B cell (primary cell): ENCODE measurements at regions not wholly inside any gene's neighbourhood (a gene's known extent, or its start where the extent isn't known, plus 50 kb on each side); places are given as distances from the start of the nearest gene placed in this dataset.

Experiments
- ATAC-seq: fragments of 200-7000 bp; cut with Tn5 transposase; one replicate; pipeline ENCODE4 v1.10.0; 2021; ENCODE audit warnings: low read depth, mild to moderate bottlenecking, moderate number of reproducible peaks, moderate library complexity
- CTCF ChIA-PET: fragments of 350-600 bp; sonication (Branson Sonifier 250); formaldehyde crosslinking; loops from one replicate; lab custom pipeline; 2021; ENCODE audit warnings: antibody characterized with exemption, inconsistent platforms; lab: Charles Lee
- POLR2A ChIA-PET: fragments of 350-600 bp; sonication (Branson Sonifier 250); formaldehyde crosslinking; loops from one replicate; lab custom pipeline; 2021; ENCODE audit warnings: antibody characterized with exemption; lab: Charles Lee
- DNase-seq: peaks from one replicate; pipeline ENCODE4 v3.0.0; 2013
- H2AFZ ChIP-seq: 2 replicates; pipeline ENCODE4 v1.6.1; 2012; ENCODE audit warnings: mild to moderate bottlenecking, low read depth, low read length; ENCODE audit not compliant: insufficient read depth, poor library complexity, severe bottlenecking
- H3K27ac ChIP-seq, 2 donors: 1 replicate in 1 of 2; 2 replicates in 1 of 2; pipeline ENCODE4 v1.5.1; 2012 to 2013; ENCODE audit warnings: low read length in 2 of 2, mild to moderate bottlenecking in 2 of 2, moderate library complexity in 1 of 2
- H3K27me3 ChIP-seq, 4 experiments: fragments of 200-600 bp in 1 of 4; sonication (generic) in 1 of 4; replicated peaks in 1 of 4; 1 replicate in 2 of 4; 2 replicates in 2 of 4; pipeline versions ENCODE4 v1.6.1 to v1.7.0; 2013 to 2016; ENCODE audit warnings: low read length in 3 of 4, mild to moderate bottlenecking in 2 of 4, mixed read lengths in 1 of 4, moderate library complexity in 1 of 4; ENCODE audit not compliant: insufficient read depth in 4 of 4, control insufficient read depth in 3 of 4; ENCODE audit errors: control extremely low read depth in 1 of 4
- H3K36me3 ChIP-seq, 2 experiments: replicated peaks in 1 of 2; 1 replicate in 1 of 2; 2 replicates in 1 of 2; pipeline versions ENCODE4 v1.6.1 to v1.7.1; 2013; ENCODE audit warnings: low read length in 1 of 2; ENCODE audit not compliant: insufficient read depth in 2 of 2, control insufficient read depth in 1 of 2; ENCODE audit errors: control extremely low read depth in 1 of 2, extremely low read depth in 1 of 2
- H3K4me1 ChIP-seq, 2 donors: fragments of 200-600 bp in 1 of 2; sonication (generic) in 1 of 2; 1 replicate in 1 of 2; 2 replicates in 1 of 2; pipeline versions ENCODE4 v1.5.1 to v1.6.1; 2013 to 2017; ENCODE audit warnings: low read length in 2 of 2; ENCODE audit not compliant: control insufficient read depth in 2 of 2, insufficient read depth in 2 of 2
- H3K4me2 ChIP-seq: replicated peaks from 2 replicates; pipeline ENCODE3; 2012; ENCODE audit warnings: mild to moderate bottlenecking, low read depth, low read length; ENCODE audit not compliant: poor library complexity, severe bottlenecking
- H3K4me3 ChIP-seq, 5 experiments: fragments of 200-600 bp in 1 of 5; sonication (generic) in 1 of 5; 1 replicate in 3 of 5; 2 replicates in 2 of 5; pipeline versions ENCODE4 v1.5.1 to v1.7.0; 2011 to 2016; ENCODE audit warnings: low read length in 4 of 5, mild to moderate bottlenecking in 4 of 5, low read depth in 2 of 5, control low read depth in 1 of 5, moderate library complexity in 1 of 5; ENCODE audit not compliant: insufficient read depth in 1 of 5; ENCODE audit errors: control extremely low read depth in 1 of 5, extremely low read depth in 1 of 5
- H3K79me2 ChIP-seq: fragments of 200-600 bp; sonication (generic); one replicate; pipeline ENCODE4 v1.6.0; 2016; ENCODE audit warnings: low read length; ENCODE audit not compliant: control insufficient read depth, insufficient read depth
- H3K9ac ChIP-seq: fragments of 200-600 bp; sonication (generic); 2 replicates; pipeline ENCODE4 v1.6.1; 2017; ENCODE audit warnings: mild to moderate bottlenecking, low read length, moderate library complexity
- H3K9me3 ChIP-seq, 3 donors: one replicate each; pipeline versions ENCODE4 v1.6.1 to v1.7.1; 2013; ENCODE audit warnings: low read length in 2 of 3; ENCODE audit not compliant: control insufficient read depth in 2 of 3, insufficient read depth in 1 of 3; ENCODE audit errors: control extremely low read depth in 1 of 3
- H4K20me1 ChIP-seq: 2 replicates; pipeline ENCODE4 v1.6.0; 2012; ENCODE audit warnings: mild to moderate bottlenecking, low read length; ENCODE audit not compliant: insufficient read depth, control insufficient read depth, poor library complexity, severe bottlenecking
- H3K27ac Mint-ChIP-seq: one replicate; pipeline ENCODE4 v1.8.0; 2021; ENCODE audit warnings: mixed read lengths
- H3K27me3 Mint-ChIP-seq: one replicate; pipeline ENCODE4 v1.8.0; 2021; ENCODE audit warnings: mixed read lengths
- H3K4me1 Mint-ChIP-seq: one replicate; pipeline ENCODE4 v1.8.0; 2021; ENCODE audit warnings: mixed read lengths
- H3K4me3 Mint-ChIP-seq: one replicate; pipeline ENCODE4 v1.8.0; 2021; ENCODE audit warnings: mixed read lengths
- H3K9me3 Mint-ChIP-seq: one replicate; pipeline ENCODE4 v1.8.0; 2022; ENCODE audit warnings: mixed read lengths; ENCODE audit not compliant: insufficient read depth
- EZH2 ChIP-seq: IDR thresholded peaks from 2 replicates; pipeline ENCODE4 v1.6.1; 2012; ENCODE audit warnings: borderline replicate concordance, low read depth, mild to moderate bottlenecking, moderate library complexity, low read length; ENCODE audit not compliant: insufficient read depth, poor library complexity, severe bottlenecking
- WGBS: methylation state at CpG from one replicate; pipeline ENCODE4 v1.1.5; 2013; ENCODE audit warnings: missing lambda C conversion rate; ENCODE audit not compliant: insufficient coverage; 5-methylcytosine and 5-hydroxymethylcytosine counted together
- intact Hi-C: fragments of 100-400 bp; cut with micrococcal nuclease; formaldehyde crosslinking; loops from one replicate; pipeline ENCODE4 v1.10.0; 2022
- TF ChIP-seq, protein P1 (sequence below): fragments of 200-600 bp; IDR thresholded peaks from one replicate; pipeline ENCODE4 v1.8.0; 2022; ENCODE audit warnings: antibody characterized with exemption, mild to moderate bottlenecking

DNA sequence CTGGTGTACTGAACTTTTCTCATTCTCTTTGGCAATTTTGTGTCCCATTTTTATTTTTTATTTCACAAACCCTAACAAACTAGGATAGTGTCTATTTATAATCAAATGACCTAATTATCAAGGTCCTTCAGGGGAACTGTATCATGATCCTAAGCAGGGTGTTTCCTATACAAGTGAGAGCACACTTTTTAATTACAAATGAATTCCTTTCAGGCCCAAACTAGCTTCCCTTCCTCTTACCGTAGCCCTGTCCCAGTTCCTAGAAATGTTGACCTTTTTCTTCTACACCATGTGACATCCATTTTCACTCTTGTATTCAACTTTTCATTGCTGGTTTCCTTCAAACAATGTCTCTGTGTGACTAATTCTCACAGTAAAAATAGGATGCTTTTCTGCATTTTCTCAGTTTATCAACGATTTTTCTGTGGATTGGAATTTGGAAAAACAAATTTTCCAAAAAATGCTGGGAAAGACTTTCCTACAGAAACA, 411.4 kb downstream of the CCDC91 start:
- TF ChIP-seq, protein P1, sequence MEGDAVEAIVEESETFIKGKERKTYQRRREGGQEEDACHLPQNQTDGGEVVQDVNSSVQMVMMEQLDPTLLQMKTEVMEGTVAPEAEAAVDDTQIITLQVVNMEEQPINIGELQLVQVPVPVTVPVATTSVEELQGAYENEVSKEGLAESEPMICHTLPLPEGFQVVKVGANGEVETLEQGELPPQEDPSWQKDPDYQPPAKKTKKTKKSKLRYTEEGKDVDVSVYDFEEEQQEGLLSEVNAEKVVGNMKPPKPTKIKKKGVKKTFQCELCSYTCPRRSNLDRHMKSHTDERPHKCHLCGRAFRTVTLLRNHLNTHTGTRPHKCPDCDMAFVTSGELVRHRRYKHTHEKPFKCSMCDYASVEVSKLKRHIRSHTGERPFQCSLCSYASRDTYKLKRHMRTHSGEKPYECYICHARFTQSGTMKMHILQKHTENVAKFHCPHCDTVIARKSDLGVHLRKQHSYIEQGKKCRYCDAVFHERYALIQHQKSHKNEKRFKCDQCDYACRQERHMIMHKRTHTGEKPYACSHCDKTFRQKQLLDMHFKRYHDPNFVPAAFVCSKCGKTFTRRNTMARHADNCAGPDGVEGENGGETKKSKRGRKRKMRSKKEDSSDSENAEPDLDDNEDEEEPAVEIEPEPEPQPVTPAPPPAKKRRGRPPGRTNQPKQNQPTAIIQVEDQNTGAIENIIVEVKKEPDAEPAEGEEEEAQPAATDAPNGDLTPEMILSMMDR, result no peak
- no peak for TF ChIP-seq EZH2
- no peaks in the 10 kb centered on the region for H4K20me1 ChIP-seq
- DNase-seq (no peak), ATAC-seq (no peak)
- Mint-ChIP-seq H3K4me3 (no peak overlapping the region), H3K27ac (no peak overlapping the region), H3K27me3 (peaks cover 3% of the 10 kb centered on the region), H3K9me3 (peaks cover 2% of the 10 kb centered on the region), H3K4me1 (no peaks in the 10 kb centered on the region)
- CTCF ChIA-PET, result no interaction called here
- intact Hi-C loops, result no loop called here
- WGBS, result 67% methylated on average over 1 of the region's 2 CpGs
- no peak overlapping the region for H3K4me3 ChIP-seq
- no peaks in the 10 kb centered on the region for H3K36me3 ChIP-seq
- no peak overlapping the region for H3K27ac ChIP-seq
- H3K9ac ChIP-seq, result no peak overlapping the region
- POLR2A ChIA-PET, result no interaction called here
- H3K4me1 ChIP-seq, result no peaks in the 10 kb centered on the region
- no peaks in the 10 kb centered on the region for H3K27me3 ChIP-seq
- no peak overlapping the region for H2AFZ ChIP-seq
- no peak overlapping the region for H3K4me2 ChIP-seq
- H3K79me2 ChIP-seq, result no peaks in the 10 kb centered on the region
- H3K9me3 ChIP-seq, result peaks cover 0 to 2% (median 0%) of the 10 kb centered on the region in 3 donors

DNA sequence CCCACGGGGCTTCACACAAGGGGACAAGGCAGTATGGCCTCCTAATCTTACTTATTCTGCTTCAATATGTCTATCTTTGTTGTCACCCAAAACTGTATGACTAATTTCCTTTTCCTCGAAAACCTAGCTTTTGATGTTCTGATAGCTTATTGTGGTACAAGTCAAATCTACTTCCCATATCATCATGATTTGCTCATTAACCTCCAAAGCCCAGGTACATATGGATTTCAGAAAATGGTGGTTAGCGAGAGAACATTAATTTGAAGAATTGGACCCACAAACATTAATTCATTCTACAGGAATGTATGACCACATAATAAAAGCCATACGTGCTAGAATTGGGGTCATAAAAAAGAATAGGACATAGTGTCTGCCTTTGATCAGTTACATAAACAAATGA, 412.5 kb downstream of the CCDC91 start:
- H3K9me3 ChIP-seq, result peaks cover 0 to 8% (median 4%) of the 10 kb centered on the region in 3 donors
- DNase-seq, result no peak
- H3K27me3 ChIP-seq, result no peaks in the 10 kb centered on the region
- Mint-ChIP-seq H3K27ac (no peak overlapping the region), H3K9me3 (peaks cover 8% of the 10 kb centered on the region), H3K4me3 (no peak overlapping the region), H3K4me1 (no peaks in the 10 kb centered on the region), H3K27me3 (no peaks in the 10 kb centered on the region)
- no peak overlapping the region for H3K4me2 ChIP-seq
- CTCF ChIA-PET, result no interaction called here
- H3K4me3 ChIP-seq, result no peak overlapping the region
- TF ChIP-seq EZH2, result no peak
- TF ChIP-seq, protein P1, result no peak
- intact Hi-C loops, result no loop called here
- no peak overlapping the region for H3K9ac ChIP-seq
- H3K79me2 ChIP-seq, result no peaks in the 10 kb centered on the region
- H2AFZ ChIP-seq, result no peak overlapping the region
- H3K36me3 ChIP-seq, result no peaks in the 10 kb centered on the region
- no peak for ATAC-seq
- H3K27ac ChIP-seq, result no peak overlapping the region
- no peaks in the 10 kb centered on the region for H3K4me1 ChIP-seq
- WGBS, result no CpG with 5 or more reads among the region's 4 CpGs
- no peaks in the 10 kb centered on the region for H4K20me1 ChIP-seq
- POLR2A ChIA-PET, result no interaction called here
